NT2/D1 (cell line): ENCODE measurements at regions not wholly inside any gene's neighbourhood (a gene's known extent, or its start where the extent isn't known, plus 50 kb on each side); places are given as distances from the start of the nearest gene placed in this dataset.

Experiments
- DNase-seq: peaks from one replicate; pipeline ENCODE4 v3.0.0-alpha.2; 2011; ENCODE audit warnings: low read depth, low spot score
- H3K27me3 ChIP-seq: 2 replicates; pipeline ENCODE4 v1.6.0; 2011; ENCODE audit warnings: mild to moderate bottlenecking; ENCODE audit not compliant: insufficient read length, insufficient read depth
- H3K36me3 ChIP-seq: 2 replicates; pipeline ENCODE4 v1.6.1; 2011; ENCODE audit warnings: mild to moderate bottlenecking, low read length, mixed read lengths; ENCODE audit not compliant: insufficient read depth, insufficient read length
- H3K4me1 ChIP-seq: 2 replicates; pipeline ENCODE4 v1.5.1; 2011; ENCODE audit not compliant: insufficient read depth, insufficient read length
- H3K4me3 ChIP-seq: 2 replicates; pipeline ENCODE4 v1.5.1; 2011; ENCODE audit warnings: low read depth; ENCODE audit not compliant: insufficient read length
- H3K9ac ChIP-seq: 2 replicates; pipeline ENCODE4 v1.6.0; 2011; ENCODE audit warnings: low read depth; ENCODE audit not compliant: insufficient read length
- H3K9me3 ChIP-seq: 2 replicates; pipeline ENCODE4 v1.5.1; 2011; ENCODE audit warnings: mild to moderate bottlenecking, low read length; ENCODE audit not compliant: insufficient read depth
- SUZ12 ChIP-seq: IDR thresholded peaks from 2 replicates; pipeline ENCODE4 v1.6.1; 2011; ENCODE audit not compliant: insufficient read length, insufficient read depth; ENCODE audit errors: extremely low read depth
- YY1 ChIP-seq: IDR thresholded peaks from 2 replicates; pipeline ENCODE4 v1.6.1; 2011; ENCODE audit not compliant: insufficient read length, insufficient read depth
- ZNF274 ChIP-seq: IDR thresholded peaks from 2 replicates; pipeline ENCODE4 v1.6.1; 2011; ENCODE audit warnings: mild to moderate bottlenecking, low read depth, low read length

- no peaks in the 10 kb centered on the region for H3K4me1 ChIP-seq
- H3K4me3 ChIP-seq, result no peak overlapping the region
- no peaks in the 10 kb centered on the region for H3K27me3 ChIP-seq
- no peak for DNase-seq
- no peak overlapping the region for H3K9ac ChIP-seq
- H3K9me3 ChIP-seq, result no peaks in the 10 kb centered on the region
- no peaks in the 10 kb centered on the region for H3K36me3 ChIP-seq
- TF ChIP-seq ZNF274, result no peak
Observed at GRCh38 chr7:3215624-3216585, 85.1 kb upstream of the SDK1 start.

- no peaks in the 10 kb centered on the region for H3K9me3 ChIP-seq
- H3K36me3 ChIP-seq, result no peaks in the 10 kb centered on the region
- no peak for DNase-seq
- H3K4me3 ChIP-seq, result no peak overlapping the region
- no peaks in the 10 kb centered on the region for H3K27me3 ChIP-seq
- TF ChIP-seq YY1, result no peak
- TF ChIP-seq ZNF274, result no peak
- no peak for TF ChIP-seq SUZ12
- H3K9ac ChIP-seq, result no peak overlapping the region
- no peaks in the 10 kb centered on the region for H3K4me1 ChIP-seq
Observed at GRCh38 chr7:3217166-3217565, 83.9 kb upstream of the SDK1 start.

GRCh38 chr7:3218411-3219225, 82.4 kb upstream of the SDK1 start:
- TF ChIP-seq SUZ12 (no peak), ZNF274 (no peak), YY1 (no peak)
- Histone ChIP-seq H3K4me3 (no peak overlapping the region), H3K9ac (no peak overlapping the region), H3K4me1 (no peaks in the 10 kb centered on the region), H3K9me3 (no peaks in the 10 kb centered on the region), H3K36me3 (no peaks in the 10 kb centered on the region), H3K27me3 (no peaks in the 10 kb centered on the region)
- DNase-seq, result no peak

GRCh38 chr7:3229904-3230470, 71.1 kb upstream of the SDK1 start:
- Histone ChIP-seq H3K4me1 (no peaks in the 10 kb centered on the region), H3K9ac (no peak overlapping the region), H3K9me3 (peaks cover 2% of the 10 kb centered on the region; the same call in 1 of the 2 replicates), H3K36me3 (no peaks in the 10 kb centered on the region), H3K27me3 (no peaks in the 10 kb centered on the region), H3K4me3 (no peak overlapping the region)
- no peak for TF ChIP-seq SUZ12
- no peak for TF ChIP-seq ZNF274
- TF ChIP-seq YY1, result no peak
- DNase-seq, result no peak

- no peak overlapping the region for H3K9ac ChIP-seq
- no peaks in the 10 kb centered on the region for H3K36me3 ChIP-seq
- no peak overlapping the region for H3K4me3 ChIP-seq
- H3K27me3 ChIP-seq, result no peaks in the 10 kb centered on the region
- H3K9me3 ChIP-seq, result peaks cover 11% of the 10 kb centered on the region
- no peaks in the 10 kb centered on the region for H3K4me1 ChIP-seq
- DNase-seq, result no peak
- TF ChIP-seq YY1, result no peak
- no peak for TF ChIP-seq SUZ12
- no peak for TF ChIP-seq ZNF274
Observed at GRCh38 chr7:3230908-3231307, 70.1 kb upstream of the SDK1 start.

- no peak for DNase-seq
- H3K27me3 ChIP-seq, result no peaks in the 10 kb centered on the region
- no peak overlapping the region for H3K9ac ChIP-seq
- H3K9me3 ChIP-seq, result peaks cover 25% of the 10 kb centered on the region
- no peaks in the 10 kb centered on the region for H3K4me1 ChIP-seq
- no peak overlapping the region for H3K4me3 ChIP-seq
- no peaks in the 10 kb centered on the region for H3K36me3 ChIP-seq
- TF ChIP-seq SUZ12 (no peak), ZNF274 (no peak), YY1 (no peak)
Observed at GRCh38 chr7:3232228-3232627, 68.8 kb upstream of the SDK1 start.

GRCh38 chr7:3233301-3233700, 67.8 kb upstream of the SDK1 start:
- Histone ChIP-seq H3K9ac (no peak overlapping the region), H3K36me3 (no peaks in the 10 kb centered on the region), H3K4me1 (no peaks in the 10 kb centered on the region), H3K27me3 (no peaks in the 10 kb centered on the region), H3K4me3 (no peak overlapping the region), H3K9me3 (peaks cover 25% of the 10 kb centered on the region)
- TF ChIP-seq YY1 (no peak), SUZ12 (no peak), ZNF274 (no peak)
- DNase-seq, result no peak
